ENCODE measurements at regions not wholly inside any gene's neighbourhood (a gene's known extent, or its start where the extent isn't known, plus 50 kb on each side); places are given as distances from the start of the nearest gene placed in this dataset.

GRCh38 chr6:51495610-51496396 is 591.6 kb downstream of the PKHD1 start:
- TF ChIP-seq CTCF (IDR thresholded peaks at IDR 0.05): no peak
- TF ChIP-seq EZH2 (IDR thresholded peaks at IDR 0.05): no peak
